ENCODE measurements at regions not wholly inside any gene's neighbourhood (a gene's known extent, or its start where the extent isn't known, plus 50 kb on each side); places are given as distances from the start of the nearest gene placed in this dataset.

- TF ChIP-seq PRDM10 (CRISPR knock-in tag; IDR thresholded peaks at IDR 0.05; ENCODE audit: low read depth) (no peak), ETV6 (CRISPR knock-in tag; conservative IDR thresholded peaks at IDR 0.05) (no peak), ZNF776 (CRISPR knock-in tag; IDR thresholded peaks at IDR 0.05) (no peak), ZNF782 (CRISPR knock-in tag; IDR thresholded peaks at IDR 0.05; ENCODE audit: borderline replicate concordance) (no peak), ZFP36L2 (CRISPR knock-in tag; IDR thresholded peaks at IDR 0.05) (no peak), BHLHE40 (IDR thresholded peaks at IDR 0.05; ENCODE audit: low read length) (no peak), ZNF589 (CRISPR knock-in tag; conservative IDR thresholded peaks at IDR 0.05) (no peak)
Measured at GRCh38 chr5:148920646-148921288, 94.4 kb downstream of the ADRB2 start (continued).

GRCh38 chr5:148921350-148921749 is 94.9 kb downstream of the ADRB2 start:
- 0% methylated on average over 1 of the region's 1 CpG for WGBS (ENCODE audit: low lambda C conversion rate)
- Histone ChIP-seq H3K79me2 (ENCODE audit: insufficient read depth, low read length) (no peaks in the 10 kb centered on the region), H2AFZ (ENCODE audit: low read length) (no peak overlapping the region), H4K20me1 (ENCODE audit: insufficient read depth, low read length) (no peaks in the 10 kb centered on the region), H3K4me1 (ENCODE audit: insufficient read depth, low read length) (no peaks in the 10 kb centered on the region), H3K9ac (ENCODE audit: insufficient read depth, low read depth, low read length) (no peak overlapping the region), H3K4me2 (ENCODE audit: low read depth, low read length) (no peak overlapping the region), H3K4me3 (replicated peaks in 1 of 3; ENCODE audit: insufficient read depth in 1 of 3, low read depth in 2 of 3, low read length in 3 of 3) (no peak overlapping the region), H3K27ac (ENCODE audit: extremely low read length, insufficient read depth, low read length) (no peak overlapping the region), H3K27me3 (ENCODE audit: control insufficient read depth in 1 of 2, insufficient read depth in 2 of 2, low read length in 2 of 2) (no peaks in the 10 kb centered on the region), H3K36me3 (replicated peaks in 1 of 2; ENCODE audit: control insufficient read depth in 1 of 2, insufficient read depth in 2 of 2, low read length in 2 of 2) (no peaks in the 10 kb centered on the region), H3K9me3 (ENCODE audit: low read length) (no peaks in the 10 kb centered on the region)
- CTCF ChIA-PET (ENCODE audit: low intra/inter-chr PET ratio, low total read pairs), result no interaction called here
- ATAC-seq (no peak), FAIRE-seq (no peak), DNase-seq (ENCODE audit: low spot score) (no peak)
- intact Hi-C loops (cut with micrococcal nuclease; ENCODE audit: unreplicated experiment), result no loop called here
- POLR2A ChIA-PET, result no interaction called here
- BruUV-seq (replicated peaks), result no TSS peak
- in situ Hi-C loops (cut with HindIII; ENCODE audit: extremely low pct_ligation_motif_present, low pct_unique_long_range_greater_than_20kb), result no loop called here
- TF ChIP-seq ZMYM3 (CRISPR knock-in tag; IDR thresholded peaks at IDR 0.05) (no peak), ZNF180 (CRISPR knock-in tag; IDR thresholded peaks at IDR 0.05; ENCODE audit: borderline replicate concordance, low read depth) (no peak), ZNF784 (CRISPR knock-in tag; IDR thresholded peaks at IDR 0.05; ENCODE audit: borderline replicate concordance) (no peak), ZNF160 (CRISPR knock-in tag; IDR thresholded peaks at IDR 0.05) (no peak), ZNF17 (CRISPR knock-in tag; IDR thresholded peaks at IDR 0.05) (no peak), SMARCE1 (IDR thresholded peaks at IDR 0.05; ENCODE audit: borderline replicate concordance) (no peak), NFE2 (CRISPR knock-in tag; IDR thresholded peaks at IDR 0.05) (no peak), ZBTB49 (CRISPR knock-in tag; IDR thresholded peaks at IDR 0.05; ENCODE audit: borderline replicate concordance) (no peak), HNRNPL (IDR thresholded peaks at IDR 0.05; ENCODE audit: low read depth, low read length) (no peak), ZFP82 (CRISPR knock-in tag; IDR thresholded peaks at IDR 0.05; ENCODE audit: borderline replicate concordance) (no peak)

Data from HepG2 (cell line).